ENCODE measurements at regions not wholly inside any gene's neighbourhood (a gene's known extent, or its start where the extent isn't known, plus 50 kb on each side); places are given as distances from the start of the nearest gene placed in this dataset.

- no peak for TF ChIP-seq CTCF (IDR thresholded peaks at IDR 0.05; ENCODE audit: borderline replicate concordance, extremely low read depth, insufficient read depth)
- Histone ChIP-seq H3K4me3 (ENCODE audit: low read length in 3 of 3) (no peak overlapping the region), H3K9me3 (ENCODE audit: control insufficient read depth in 2 of 3, insufficient read depth in 1 of 3, low read length in 3 of 3) (no peaks in the 10 kb centered on the region), H3K9ac (ENCODE audit: low read length in 3 of 3) (no peak overlapping the region), H3K27me3 (ENCODE audit: control insufficient read depth, insufficient read depth, low read length) (no peaks in the 10 kb centered on the region), H3K27ac (ENCODE audit: low read depth in 2 of 2, low read length in 2 of 2) (no peak overlapping the region), H3K36me3 (ENCODE audit: control insufficient read depth in 2 of 3, insufficient read depth in 3 of 3, low read length in 3 of 3) (no peaks in the 10 kb centered on the region), H3K4me1 (ENCODE audit: control insufficient read depth in 2 of 3, insufficient read depth in 2 of 3, low read depth in 1 of 3, low read length in 3 of 3) (no peaks in the 10 kb centered on the region)
- FAIRE-seq (no peak), DNase-seq (no peak)
- intact Hi-C loops (cut with DNase I), result no loop called here
These were observed 728.8 kb downstream of the RERGL start for GRCh38 chr12:17361224-17361623.

GRCh38 chr12:17358835-17359234, 731.2 kb downstream of the RERGL start:
- Histone ChIP-seq H3K27me3 (ENCODE audit: control insufficient read depth, insufficient read depth, low read length) (no peaks in the 10 kb centered on the region), H3K36me3 (ENCODE audit: control insufficient read depth in 2 of 3, insufficient read depth in 3 of 3, low read length in 3 of 3) (no peaks in the 10 kb centered on the region), H3K9me3 (ENCODE audit: control insufficient read depth in 2 of 3, insufficient read depth in 1 of 3, low read length in 3 of 3) (no peaks in the 10 kb centered on the region), H3K4me3 (ENCODE audit: low read length in 3 of 3) (no peak overlapping the region), H3K9ac (ENCODE audit: low read length in 3 of 3) (no peak overlapping the region), H3K27ac (ENCODE audit: low read depth in 2 of 2, low read length in 2 of 2) (no peak overlapping the region), H3K4me1 (ENCODE audit: control insufficient read depth in 2 of 3, insufficient read depth in 2 of 3, low read depth in 1 of 3, low read length in 3 of 3) (no peaks in the 10 kb centered on the region)
- TF ChIP-seq CTCF (IDR thresholded peaks at IDR 0.05; ENCODE audit: borderline replicate concordance, extremely low read depth, insufficient read depth), result no peak
- intact Hi-C loops (cut with DNase I), result no loop called here
- no peak for FAIRE-seq
- no peak for DNase-seq

- H3K9ac ChIP-seq (ENCODE audit: low read length in 3 of 3), result no peak overlapping the region
- no peak for TF ChIP-seq CTCF (IDR thresholded peaks at IDR 0.05; ENCODE audit: borderline replicate concordance, extremely low read depth, insufficient read depth)
- no peaks in the 10 kb centered on the region for H3K4me1 ChIP-seq (ENCODE audit: control insufficient read depth in 2 of 3, insufficient read depth in 2 of 3, low read depth in 1 of 3, low read length in 3 of 3)
- no peaks in the 10 kb centered on the region for H3K36me3 ChIP-seq (ENCODE audit: control insufficient read depth in 2 of 3, insufficient read depth in 3 of 3, low read length in 3 of 3)
- no peaks in the 10 kb centered on the region for H3K9me3 ChIP-seq (ENCODE audit: control insufficient read depth in 2 of 3, insufficient read depth in 1 of 3, low read length in 3 of 3)
- no peak overlapping the region for H3K27ac ChIP-seq (ENCODE audit: low read depth in 2 of 2, low read length in 2 of 2)
- H3K4me3 ChIP-seq (ENCODE audit: low read length in 3 of 3), result no peak overlapping the region
- intact Hi-C loops (cut with DNase I), result no loop called here
- FAIRE-seq, result no peak
- peak in 1 of 5 donors; percentile 2 for DNase-seq
- no peaks in the 10 kb centered on the region for H3K27me3 ChIP-seq (ENCODE audit: control insufficient read depth, insufficient read depth, low read length)
These were observed 732.6 kb downstream of the RERGL start for GRCh38 chr12:17357396-17357795.

GRCh38 chr12:17352164-17352563, 737.8 kb downstream of the RERGL start:
- Histone ChIP-seq H3K36me3 (ENCODE audit: control insufficient read depth in 2 of 3, insufficient read depth in 3 of 3, low read length in 3 of 3) (no peaks in the 10 kb centered on the region), H3K27me3 (ENCODE audit: control insufficient read depth, insufficient read depth, low read length) (no peaks in the 10 kb centered on the region), H3K9me3 (ENCODE audit: control insufficient read depth in 2 of 3, insufficient read depth in 1 of 3, low read length in 3 of 3) (no peaks in the 10 kb centered on the region), H3K4me3 (ENCODE audit: low read length in 3 of 3) (no peak overlapping the region), H3K27ac (ENCODE audit: low read depth in 2 of 2, low read length in 2 of 2) (no peak overlapping the region), H3K4me1 (ENCODE audit: control insufficient read depth in 2 of 3, insufficient read depth in 2 of 3, low read depth in 1 of 3, low read length in 3 of 3) (no peaks in the 10 kb centered on the region), H3K9ac (ENCODE audit: low read length in 3 of 3) (no peak overlapping the region)
- no peak for FAIRE-seq
- DNase-seq, result no peak
- intact Hi-C loops (cut with DNase I), result no loop called here
- TF ChIP-seq CTCF (IDR thresholded peaks at IDR 0.05; ENCODE audit: borderline replicate concordance, extremely low read depth, insufficient read depth), result no peak

All from kidney (tissue), 13 donors.